Kidney (tissue), 13 donors: ENCODE measurements at regions not wholly inside any gene's neighbourhood (a gene's known extent, or its start where the extent isn't known, plus 50 kb on each side); places are given as distances from the start of the nearest gene placed in this dataset.

Source experiments
- DNase-seq, 5 donors: peaks; one replicate each; pipeline ENCODE4 v3.0.0-alpha.2; 2013 to 2020
- FAIRE-seq: peaks from 2 replicates; lab custom pipeline; 2012; peaks lifted over from hg19 to GRCh38; lab: Jason Lieb, UNC
- H3K27ac ChIP-seq, 2 donors: one replicate each; pipeline ENCODE4 v1.7.0; 2013; ENCODE audit warnings: low read depth in 2 of 2, low read length in 2 of 2, inconsistent platforms in 1 of 2
- H3K27me3 ChIP-seq: one replicate; pipeline ENCODE4 v1.7.1; 2013; ENCODE audit warnings: low read length, inconsistent platforms; ENCODE audit not compliant: control insufficient read depth, insufficient read depth
- H3K36me3 ChIP-seq, 3 donors: one replicate each; pipeline versions ENCODE4 v1.7.0 to v1.7.1; 2013; ENCODE audit warnings: low read length in 3 of 3, control low read depth in 1 of 3, inconsistent platforms in 1 of 3; ENCODE audit not compliant: insufficient read depth in 3 of 3, control insufficient read depth in 2 of 3
- H3K4me1 ChIP-seq, 3 donors: one replicate each; pipeline versions ENCODE4 v1.7.0 to v1.7.1; 2013; ENCODE audit warnings: low read length in 3 of 3, inconsistent platforms in 1 of 3, low read depth in 1 of 3; ENCODE audit not compliant: control insufficient read depth in 2 of 3, insufficient read depth in 2 of 3
- H3K4me3 ChIP-seq, 3 donors: one replicate each; pipeline versions ENCODE4 v1.7.0 to v1.8.1; 2013; ENCODE audit warnings: low read length in 3 of 3, control low read depth in 1 of 3, inconsistent platforms in 1 of 3
- H3K9ac ChIP-seq, 3 donors: one replicate each; pipeline versions ENCODE4 v1.7.0 to v1.7.1; 2013; ENCODE audit warnings: low read length in 3 of 3, control low read depth in 1 of 3, inconsistent platforms in 1 of 3
- H3K9me3 ChIP-seq, 3 donors: one replicate each; pipeline versions ENCODE4 v1.7.0 to v1.7.1; 2013; ENCODE audit warnings: low read length in 3 of 3, control low read depth in 1 of 3, inconsistent platforms in 1 of 3; ENCODE audit not compliant: control insufficient read depth in 2 of 3, insufficient read depth in 1 of 3
- CTCF ChIP-seq: IDR thresholded peaks from 3 replicates; pipeline ENCODE4 v1.5.1; 2012; ENCODE audit warnings: mild to moderate bottlenecking, moderate library complexity, borderline replicate concordance; ENCODE audit not compliant: insufficient read depth; ENCODE audit errors: extremely low read depth
- intact Hi-C: fragments of 100-400 bp; cut with DNase I; formaldehyde crosslinking; loops from one replicate; pipeline ENCODE4 v1.11.1; 2022
- donor health status: control.
- donor health status: control.
- donor health status: control.
- donor health status: control.
- donor health status: control.
- donor health status: DM: yes; HTN: yes; CAD: no.
- donor health status: Normal renal cell carcinoma (clear cell type).

GRCh38 chr12:92530706-92531105, 172.1 kb upstream of the PLEKHG7 start:
- H3K4me1 ChIP-seq = no peaks in the 10 kb centered on the region
- no peak for TF ChIP-seq CTCF
- DNase-seq (no peak), FAIRE-seq (no peak)
- intact Hi-C loops = no loop called here
- H3K4me3 ChIP-seq = no peak overlapping the region
- no peak overlapping the region for H3K9ac ChIP-seq
- H3K27ac ChIP-seq = no peak overlapping the region
- no peaks in the 10 kb centered on the region for H3K27me3 ChIP-seq
- H3K36me3 ChIP-seq = no peaks in the 10 kb centered on the region
- H3K9me3 ChIP-seq = no peaks in the 10 kb centered on the region

DNA sequence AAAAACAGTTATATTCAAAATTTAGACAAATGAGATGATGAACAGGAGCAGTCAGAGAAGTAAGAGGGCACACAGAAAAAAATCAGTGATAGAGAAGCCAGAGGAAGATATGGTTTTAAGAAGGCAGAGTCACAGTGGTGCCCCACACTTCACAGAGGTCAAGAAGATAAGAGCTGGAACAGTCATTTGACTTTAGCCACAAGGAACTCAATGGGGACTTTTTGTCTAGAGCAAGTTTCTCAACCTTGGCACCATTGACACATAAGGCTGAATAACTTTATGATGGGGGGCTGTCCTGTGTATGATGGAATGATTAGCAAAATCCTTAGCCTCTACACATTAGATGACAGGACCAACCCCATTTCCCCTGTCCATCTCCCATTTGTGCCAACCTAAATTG, 172.8 kb upstream of the PLEKHG7 start:
- Histone ChIP-seq H3K27me3 (no peaks in the 10 kb centered on the region), H3K9me3 (no peaks in the 10 kb centered on the region), H3K27ac (no peak overlapping the region), H3K4me3 (no peak overlapping the region), H3K36me3 (no peaks in the 10 kb centered on the region), H3K4me1 (no peaks in the 10 kb centered on the region), H3K9ac (no peak overlapping the region)
- intact Hi-C loops = no loop called here
- no peak for TF ChIP-seq CTCF
- FAIRE-seq (no peak), DNase-seq (no peak)

DNA sequence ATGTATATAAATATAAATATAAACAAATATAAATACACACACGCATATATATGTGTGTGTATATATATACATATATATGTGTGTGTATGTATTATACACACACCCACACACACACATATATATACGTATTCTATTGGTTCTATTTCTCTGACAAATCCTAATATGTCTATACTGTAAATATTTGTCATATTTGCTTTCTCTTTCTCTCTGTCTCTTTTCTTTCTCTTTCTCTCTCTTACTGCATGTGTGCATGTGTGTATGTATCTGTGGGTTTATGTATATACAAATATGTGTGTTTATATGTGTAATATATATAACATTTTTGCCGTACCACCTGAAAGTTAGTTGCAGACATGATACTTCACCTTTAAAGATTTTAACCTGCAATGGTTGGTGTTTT, 174.2 kb upstream of the PLEKHG7 start:
- no peak for FAIRE-seq
- intact Hi-C loops = no loop called here

More for the DNA sequence above, 174.2 kb upstream of the PLEKHG7 start:
- no peak for TF ChIP-seq CTCF
- Histone ChIP-seq H3K4me1 (no peaks in the 10 kb centered on the region), H3K36me3 (no peaks in the 10 kb centered on the region), H3K9ac (no peak overlapping the region), H3K9me3 (no peaks in the 10 kb centered on the region), H3K4me3 (no peak overlapping the region), H3K27ac (no peak overlapping the region), H3K27me3 (no peaks in the 10 kb centered on the region)
- DNase-seq = no peak
